NCI-H2029 treated with DMSO at 0.1 percent for 48 hours (cell line): ENCODE measurements at regions not wholly inside any gene's neighbourhood (a gene's known extent, or its start where the extent isn't known, plus 50 kb on each side); places are given as distances from the start of the nearest gene placed in this dataset.
"Not testable (repeated sequence)": the region's sequence is repeated elsewhere in the genome, so short reads cannot be mapped to it uniquely, and the experiment has no call there.

Source experiments
- DNase-seq: peaks from one replicate; lab custom pipeline; 2025; lab: John Stamatoyannopoulos, UW

DNA sequence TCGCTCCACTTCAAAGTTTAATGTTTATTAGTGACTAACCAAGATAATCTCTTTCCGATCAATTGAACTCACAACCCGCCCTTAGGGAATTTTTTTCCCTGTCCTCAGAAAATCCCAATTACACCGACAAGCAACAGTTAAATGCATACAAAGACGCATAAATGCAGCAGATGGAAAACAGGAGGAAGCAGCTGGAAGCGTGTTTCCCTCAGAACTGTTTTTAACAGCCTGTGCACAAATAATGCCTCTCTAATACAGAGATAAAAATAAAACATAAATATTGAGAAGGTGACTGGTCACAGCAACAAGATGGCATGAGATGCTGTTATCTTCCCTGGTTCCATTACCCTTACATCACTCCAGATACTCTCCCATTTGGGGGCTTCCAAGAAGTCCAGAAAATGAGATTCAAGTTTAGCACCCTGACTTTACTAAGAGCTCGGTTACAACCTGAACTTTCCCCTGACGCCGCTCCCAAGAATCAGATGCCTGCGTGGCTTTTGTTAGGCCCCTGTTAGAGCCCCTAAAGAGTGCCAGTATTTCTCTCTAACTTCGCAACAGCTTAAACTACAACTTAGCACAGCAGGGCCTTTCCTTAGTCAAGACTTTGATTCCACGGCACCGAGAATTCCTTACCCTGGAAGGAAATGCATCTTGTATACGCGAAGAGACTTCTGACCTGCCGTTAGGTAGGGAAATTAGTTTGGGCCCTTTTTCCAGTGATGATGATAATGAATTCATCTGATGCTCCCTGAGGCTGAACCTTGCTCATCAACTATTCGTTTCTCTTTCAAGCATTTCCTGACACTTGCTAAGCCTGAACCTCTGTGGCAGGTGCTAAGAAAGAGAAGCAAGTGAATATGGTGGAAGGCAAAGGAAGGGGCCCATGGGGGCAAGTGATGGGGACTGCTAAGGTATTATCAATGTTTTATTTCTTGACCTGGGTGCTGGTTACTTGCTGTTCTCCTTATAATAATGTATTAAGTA, 137.7 kb upstream of the SMYD2 start:
- DNase-seq, result no peak

DNA sequence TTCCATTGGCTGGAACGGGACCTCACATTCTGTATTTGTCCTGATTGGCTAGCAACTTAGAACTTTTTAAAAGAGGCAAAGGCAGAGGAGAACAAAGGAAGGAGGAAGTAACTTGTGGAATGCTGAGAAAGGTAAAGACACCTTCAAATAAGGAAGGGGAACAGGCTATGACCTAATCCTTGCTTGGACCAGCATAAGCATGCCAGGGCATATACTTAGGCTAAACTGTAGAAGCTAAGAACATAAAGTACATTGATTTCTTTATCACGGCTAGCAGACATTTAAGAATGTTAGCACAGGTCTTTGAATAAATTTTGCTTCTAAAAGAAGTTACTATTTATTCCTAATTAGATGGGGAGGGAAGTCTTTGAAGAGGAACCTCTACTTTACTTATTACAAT, 136.4 kb upstream of the SMYD2 start:
- DNase-seq, result not testable (repeated sequence)

DNA sequence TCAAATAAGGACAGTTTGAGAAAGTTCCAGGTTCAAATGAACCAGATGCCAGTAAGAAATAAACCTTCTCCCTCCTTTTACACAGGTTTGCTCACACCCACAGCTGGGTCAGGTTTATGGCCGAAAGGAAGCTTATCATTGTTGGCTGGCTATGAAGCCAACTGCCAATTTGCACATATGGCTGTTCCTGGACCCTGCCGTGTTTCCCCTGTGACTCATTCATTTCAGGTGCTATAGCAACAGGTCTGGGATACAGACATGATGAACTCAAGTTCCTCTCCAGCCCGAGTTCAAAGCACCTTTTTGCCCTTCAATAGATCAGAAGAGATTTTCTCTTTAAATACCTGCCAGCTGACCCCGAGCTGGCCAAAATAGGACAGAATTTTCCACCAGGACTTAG, 134.4 kb upstream of the SMYD2 start:
- DNase-seq, result no peak

DNA sequence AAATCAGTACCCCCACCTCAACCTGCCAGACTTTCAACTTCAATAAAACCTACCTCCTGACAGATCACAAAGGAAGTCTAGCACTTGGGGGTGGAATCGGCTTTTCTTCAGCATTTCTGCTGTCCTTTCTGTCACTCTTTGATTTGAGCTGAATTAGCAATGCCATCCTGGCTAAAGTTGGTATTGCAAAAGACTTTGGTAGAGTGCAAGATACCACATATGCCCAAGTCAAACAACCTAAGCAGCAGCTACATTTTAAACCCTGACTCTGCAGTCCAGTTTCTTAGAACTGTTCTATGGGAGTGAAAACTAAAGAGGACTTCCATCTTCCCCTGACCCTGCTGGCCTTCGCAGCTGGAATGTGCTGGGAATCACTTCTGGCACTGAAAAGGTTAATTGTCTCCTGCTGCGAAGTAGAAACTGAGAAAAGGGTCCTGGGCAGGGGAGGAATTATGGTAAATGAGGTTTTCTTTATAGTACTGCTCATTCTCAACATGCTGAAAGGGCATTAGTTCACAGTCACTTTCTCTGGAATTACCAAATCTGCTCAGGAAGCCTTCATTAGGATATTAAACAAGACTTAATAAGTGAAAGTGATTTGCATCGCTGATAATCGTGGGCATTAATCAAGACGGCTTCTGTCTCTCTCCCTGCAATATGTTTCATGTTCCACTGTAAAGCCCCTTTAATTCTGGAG, 126.2 kb upstream of the SMYD2 start:
- DNase-seq, result no peak

DNA sequence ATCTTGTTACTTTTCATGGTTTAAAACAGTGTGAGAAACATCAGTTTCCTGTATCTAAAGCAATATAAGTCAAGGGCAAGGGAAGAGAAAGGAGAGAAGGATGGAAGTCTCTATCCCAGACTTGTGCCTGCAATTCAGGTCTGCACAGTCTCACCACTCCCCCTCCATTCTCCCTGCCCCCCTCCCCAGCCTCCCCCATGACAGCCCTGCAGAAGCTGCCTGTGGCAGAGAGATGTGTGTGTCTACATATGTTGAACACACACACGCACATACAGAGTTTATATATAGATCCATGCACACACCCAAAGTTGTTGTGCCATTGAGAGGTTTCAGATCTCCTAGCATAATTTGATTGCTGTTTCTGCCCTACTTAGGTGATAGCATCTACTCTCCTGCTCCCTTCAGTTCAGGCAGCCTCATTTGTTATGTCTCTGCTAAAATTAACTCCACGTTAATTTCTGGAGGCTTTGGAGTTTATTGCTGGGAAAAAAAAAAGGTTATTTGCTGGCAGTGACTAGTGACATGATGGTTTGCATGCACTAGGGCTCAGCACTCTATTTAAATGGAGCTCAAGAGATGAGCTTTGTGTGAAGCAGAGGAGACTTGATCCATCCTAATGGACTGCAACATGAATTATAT, 124.9 kb upstream of the SMYD2 start:
- DNase-seq, result no peak

DNA sequence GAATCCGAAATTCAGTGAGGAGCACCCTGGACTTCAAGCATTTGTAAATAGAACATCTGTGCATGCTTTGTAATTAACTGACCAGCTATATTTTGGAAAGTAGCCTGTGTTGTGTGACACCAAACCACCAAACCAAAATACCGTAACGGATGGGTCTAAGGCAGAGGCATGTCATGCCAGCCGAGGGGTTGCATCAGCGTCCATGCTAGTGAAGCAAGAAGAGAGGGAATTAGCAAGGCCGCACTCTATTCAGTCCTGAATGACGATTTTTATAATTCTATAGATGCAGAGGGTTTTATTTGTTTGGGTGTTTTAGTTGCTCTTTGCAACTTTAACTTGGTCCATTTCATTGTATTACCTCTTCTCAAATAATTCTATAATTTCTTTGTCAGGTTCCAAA, 116.8 kb upstream of the SMYD2 start:
- DNase-seq, result no peak

DNA sequence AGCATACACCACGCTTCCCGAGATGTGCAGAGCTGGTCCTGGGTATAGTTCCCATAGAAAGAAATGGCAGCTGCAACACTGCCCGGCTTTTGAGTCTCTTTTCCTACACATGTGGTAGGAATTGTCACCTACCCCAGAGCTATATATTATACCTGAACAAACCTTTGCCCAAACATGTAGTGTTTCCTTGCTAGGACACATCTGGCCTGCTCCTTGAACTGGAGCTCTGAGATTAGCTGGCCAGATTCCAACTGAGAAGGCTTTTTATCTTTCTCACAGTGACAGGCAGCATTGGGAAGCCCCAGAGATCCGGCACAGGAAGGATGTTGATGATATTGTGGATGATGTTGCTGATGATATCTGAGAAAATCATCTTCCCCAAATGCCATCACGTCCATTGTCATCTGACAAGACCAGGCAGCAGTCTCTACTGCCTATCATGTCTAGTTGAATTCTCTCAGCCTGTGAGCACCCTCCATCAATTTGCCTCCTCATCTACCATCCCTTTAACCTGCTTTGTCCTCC, 115.0 kb upstream of the SMYD2 start:
- no peak for DNase-seq

DNA sequence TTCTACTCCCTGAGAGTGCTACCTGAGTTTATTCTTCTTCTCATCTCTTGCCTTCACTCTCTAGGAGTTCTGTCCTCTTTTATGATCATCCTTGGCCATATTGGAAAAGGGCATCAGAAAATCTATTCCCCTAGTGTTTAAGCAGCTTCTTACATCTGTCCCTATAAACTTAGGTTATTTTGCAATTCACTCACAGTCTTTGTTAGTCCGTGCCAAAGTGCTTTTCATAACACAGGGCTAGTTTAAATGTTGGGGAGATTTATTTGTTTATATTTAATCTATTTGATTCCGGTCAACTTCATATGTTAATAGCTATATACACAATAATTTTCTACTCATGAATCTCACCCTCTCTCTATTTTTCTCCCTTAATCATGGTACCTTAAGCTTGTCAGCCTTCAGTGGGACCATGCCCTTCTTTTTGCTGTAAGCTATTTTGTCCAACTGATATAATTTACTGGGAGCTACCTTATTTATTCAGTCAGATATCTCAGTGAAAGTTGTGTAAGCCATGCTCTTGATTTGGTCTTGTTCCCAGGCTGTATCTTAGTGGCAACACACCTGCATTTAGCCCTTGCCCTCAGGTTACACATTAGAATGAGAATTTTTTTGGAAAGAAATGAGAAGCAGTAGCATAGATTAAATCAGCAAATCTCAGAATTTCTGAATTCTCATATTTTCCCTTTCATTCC, 106.3 kb upstream of the SMYD2 start:
- DNase-seq, result no peak

DNA sequence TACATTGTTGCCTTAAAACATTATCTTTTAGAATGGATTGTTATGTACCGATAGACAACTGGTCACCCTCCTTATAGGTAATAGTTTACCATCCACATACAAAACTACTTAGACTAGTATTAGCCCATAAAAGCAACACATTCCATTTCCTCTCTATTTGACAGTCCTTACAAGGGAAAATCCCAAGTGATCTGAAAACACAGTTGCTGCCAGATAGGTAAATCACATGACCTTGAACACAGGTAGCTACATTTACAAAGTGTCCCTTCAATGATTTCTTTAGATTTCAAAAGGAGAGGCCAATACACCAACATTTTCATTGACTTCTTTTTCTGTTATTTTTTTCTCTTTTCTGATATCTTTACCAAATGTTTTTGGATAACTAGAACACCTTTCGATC, 102.9 kb upstream of the SMYD2 start:
- DNase-seq, result no peak

DNA sequence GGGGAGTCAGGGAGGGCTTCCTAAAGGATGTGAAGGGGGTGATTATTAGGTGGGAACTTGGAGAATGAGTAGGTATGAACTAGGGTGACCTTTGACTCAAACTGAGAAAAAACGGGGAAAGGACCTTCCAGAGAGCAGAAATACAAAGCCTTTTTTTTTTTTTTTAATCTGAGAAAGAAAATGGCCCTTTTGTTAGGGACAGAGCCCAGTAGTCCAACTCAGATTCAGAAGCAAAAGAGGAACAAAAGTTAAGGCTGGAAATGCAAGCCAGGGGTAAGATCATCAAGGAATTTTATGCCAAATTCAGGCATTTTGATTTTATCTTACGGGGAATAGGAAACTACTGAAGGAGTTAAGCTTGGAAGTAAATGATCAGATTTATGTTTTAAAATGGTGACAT, 96.0 kb upstream of the SMYD2 start:
- no peak for DNase-seq

DNA sequence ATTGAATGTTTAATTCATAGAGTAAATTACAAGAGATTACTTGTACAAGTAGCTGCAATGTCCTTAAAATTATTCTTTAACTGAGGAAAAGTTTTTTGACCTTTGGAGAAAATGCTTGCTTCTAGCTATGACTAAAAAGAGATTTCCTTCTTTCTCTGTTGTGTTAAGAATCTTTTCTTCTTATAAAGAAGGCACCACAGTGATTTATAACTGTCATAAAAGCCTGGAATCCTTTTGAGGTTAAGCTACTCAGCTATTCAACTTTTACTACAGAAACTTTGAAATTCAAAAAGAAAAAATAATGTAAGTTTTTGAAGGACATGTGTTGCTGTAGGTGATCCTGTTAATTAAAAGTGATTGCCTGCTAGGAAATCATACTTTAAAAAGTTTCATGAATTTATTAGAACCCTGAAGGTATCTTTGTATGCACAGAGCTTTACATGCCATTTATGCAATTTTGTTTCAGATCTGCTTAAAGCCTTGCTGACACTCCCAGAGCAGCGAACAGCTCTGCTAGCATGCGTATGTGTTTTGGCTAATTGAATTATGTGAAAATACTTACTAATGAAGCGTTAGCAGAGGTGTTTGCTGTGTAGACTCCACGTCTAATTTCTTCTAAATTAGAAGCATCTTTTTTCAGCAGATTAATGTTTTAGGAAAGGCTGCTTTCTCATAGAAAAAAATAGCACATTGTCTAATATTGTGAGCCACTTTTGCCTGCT, 94.7 kb upstream of the SMYD2 start:
- no peak for DNase-seq

DNA sequence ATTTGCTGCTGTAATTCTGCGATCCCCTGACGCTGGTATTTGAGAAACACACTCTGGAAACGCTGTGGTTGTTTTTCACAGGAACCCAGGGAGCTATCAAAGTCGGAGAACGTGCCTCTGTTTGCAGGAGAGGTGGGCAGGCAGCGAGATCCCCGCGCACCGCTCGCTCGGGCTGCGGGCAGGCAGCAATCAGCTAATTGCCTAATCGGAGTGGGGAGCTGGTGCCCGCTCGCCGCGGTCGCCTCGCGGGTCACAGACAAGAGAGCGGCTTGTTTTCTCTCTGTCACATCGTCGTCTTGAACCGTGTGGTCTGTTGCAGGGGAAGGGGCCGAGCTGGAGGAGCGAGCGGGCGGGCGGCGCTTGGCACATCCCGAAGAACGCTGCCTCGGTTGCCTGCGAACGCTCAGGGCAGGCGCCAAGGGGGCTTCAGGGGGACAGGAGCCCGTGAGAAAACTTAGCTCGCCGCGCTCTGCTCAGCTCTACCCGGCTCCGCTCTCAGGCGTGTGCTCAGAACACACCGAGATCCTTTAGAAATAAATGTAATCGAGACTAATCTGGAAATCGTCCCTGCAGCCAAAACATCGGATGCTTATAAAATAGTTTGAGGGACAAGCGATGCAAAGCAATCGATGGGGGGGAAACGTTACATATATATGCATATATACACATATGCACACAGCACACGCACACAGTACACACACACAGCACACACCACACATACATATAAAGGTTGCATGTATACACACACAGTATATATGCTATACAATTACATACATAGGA, 93.6 kb upstream of the SMYD2 start:
- no peak for DNase-seq

DNA sequence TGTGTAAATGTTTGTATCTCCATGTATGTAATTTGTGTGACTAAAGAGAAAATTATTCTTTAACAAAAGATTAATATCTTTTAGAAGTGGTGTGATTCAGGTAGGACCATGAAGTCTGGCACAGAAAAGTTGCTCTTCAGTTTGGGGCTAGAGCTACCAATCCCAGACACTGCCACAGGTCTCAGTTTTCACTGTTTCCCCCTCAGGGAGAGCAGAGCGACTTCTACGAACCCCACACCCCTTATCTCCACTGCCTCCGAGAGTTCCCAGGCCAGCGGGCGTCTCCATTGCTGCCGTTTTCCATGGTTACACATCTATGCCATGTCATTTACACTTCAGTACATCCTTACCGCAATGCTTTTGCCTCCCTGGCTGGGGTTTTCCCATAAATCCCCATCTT, 93.0 kb upstream of the SMYD2 start:
- DNase-seq, result no peak

DNA sequence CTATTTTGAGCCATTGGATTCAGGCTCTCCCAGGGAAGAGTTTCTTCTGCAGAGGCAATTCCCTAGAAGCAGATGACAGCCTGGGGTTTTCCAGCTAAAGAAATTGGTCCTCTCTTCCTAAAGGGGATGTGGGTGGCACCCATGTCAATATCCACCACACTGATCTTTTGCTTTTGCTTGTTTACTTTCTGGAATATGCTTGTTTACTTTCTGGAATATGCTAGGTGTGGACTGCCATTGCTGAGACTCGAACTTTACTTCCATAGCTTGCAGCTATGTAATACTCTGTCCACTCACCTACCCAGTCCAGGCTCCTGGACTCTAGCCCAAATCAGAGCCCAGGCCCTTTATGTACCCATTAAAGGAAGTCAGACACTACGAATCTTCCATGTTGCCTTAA, 92.1 kb upstream of the SMYD2 start:
- DNase-seq, result no peak

DNA sequence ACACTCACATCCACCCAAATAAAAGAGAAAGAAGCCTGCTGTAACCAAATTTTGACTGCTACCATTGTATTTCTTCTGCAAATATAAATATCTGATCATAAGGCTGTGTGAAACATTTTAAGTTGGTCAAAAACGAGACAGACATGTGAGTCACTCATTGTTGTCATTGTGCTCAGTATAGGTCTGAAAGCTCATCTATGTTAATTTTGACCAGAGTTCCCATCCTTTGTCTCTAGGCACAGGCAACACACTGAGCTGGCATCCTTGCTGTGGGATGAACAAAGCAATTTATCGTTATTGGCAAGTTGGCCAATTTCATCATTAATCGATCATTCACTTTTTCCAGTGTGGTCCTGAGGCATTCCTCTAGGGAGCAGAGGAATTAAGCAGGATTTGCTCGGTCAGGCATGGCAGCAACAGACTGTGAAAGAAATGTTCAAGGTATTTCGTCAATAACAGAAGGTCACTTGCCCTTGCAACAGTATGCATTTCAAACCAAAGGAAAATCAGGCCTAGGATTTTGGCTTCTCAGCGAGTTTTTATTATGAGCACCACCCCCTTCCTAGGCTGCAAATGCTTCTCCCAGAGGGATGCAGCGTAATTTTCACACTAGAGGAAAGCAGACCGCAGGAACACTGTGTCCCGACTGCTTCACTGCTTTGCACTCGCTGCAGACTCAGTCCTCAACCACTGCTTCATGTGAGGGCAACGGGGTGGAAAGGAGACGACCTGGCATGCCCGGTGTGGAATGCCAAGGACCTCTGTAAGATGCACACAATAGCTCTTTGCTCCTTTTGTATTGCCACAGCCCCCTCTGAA, 87.9 kb upstream of the SMYD2 start:
- no peak for DNase-seq

DNA sequence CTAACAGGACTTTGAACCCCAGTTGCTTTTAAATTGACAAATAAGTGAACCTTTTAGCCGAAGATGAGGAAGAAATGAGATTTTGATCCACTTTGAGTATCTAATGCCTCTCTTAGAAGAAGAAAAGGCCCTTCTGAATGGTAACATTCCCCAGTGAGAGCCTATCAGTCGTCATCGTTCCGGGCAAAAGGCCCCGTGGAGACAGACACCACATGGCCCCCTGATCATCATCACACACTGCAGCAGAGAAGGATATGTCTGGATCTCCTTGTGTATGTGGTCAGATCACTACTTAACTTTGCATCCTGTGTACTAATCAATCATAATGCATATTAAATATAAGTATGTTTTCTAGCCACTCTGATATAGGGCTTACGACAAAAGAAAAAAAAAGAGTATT, 87.3 kb upstream of the SMYD2 start:
- no peak for DNase-seq

DNA sequence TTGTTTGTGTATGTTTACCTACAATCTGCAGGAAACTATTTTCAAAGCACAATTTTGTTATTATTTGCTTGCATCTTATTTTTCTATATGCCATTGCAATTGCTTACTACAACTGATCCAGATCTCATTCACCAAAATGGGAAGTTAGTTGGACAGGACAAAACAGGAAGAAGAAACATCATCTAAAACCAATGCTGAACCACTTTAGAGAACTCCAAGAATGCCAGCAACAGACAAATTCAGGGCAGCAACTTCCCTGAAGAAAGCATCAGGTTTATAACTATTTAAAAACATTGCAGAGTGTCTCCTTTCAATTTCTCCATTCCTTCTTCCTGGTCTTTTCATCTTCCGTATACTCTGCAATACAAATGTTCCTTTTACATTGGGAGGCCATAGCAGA, 82.4 kb upstream of the SMYD2 start:
- DNase-seq, result no peak

DNA sequence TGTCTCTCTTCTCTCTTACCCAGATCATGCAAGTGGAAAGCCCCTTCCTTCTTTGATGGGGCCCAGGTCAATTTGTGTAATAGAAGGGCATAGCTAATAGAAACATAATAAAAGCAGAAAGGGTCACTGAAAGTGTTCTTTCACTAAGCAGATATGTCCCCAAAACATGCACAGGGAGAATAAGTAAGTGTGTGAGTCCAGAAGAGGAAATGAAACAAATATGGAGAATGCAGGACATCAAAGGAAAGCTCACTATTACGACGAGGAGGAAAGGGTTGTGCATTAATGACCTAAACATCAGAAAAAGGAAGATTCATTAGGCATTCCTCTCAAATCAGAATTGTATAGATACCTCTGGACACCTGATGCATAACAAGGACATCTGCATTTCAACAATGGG, 81.4 kb upstream of the SMYD2 start:
- DNase-seq, result no peak

DNA sequence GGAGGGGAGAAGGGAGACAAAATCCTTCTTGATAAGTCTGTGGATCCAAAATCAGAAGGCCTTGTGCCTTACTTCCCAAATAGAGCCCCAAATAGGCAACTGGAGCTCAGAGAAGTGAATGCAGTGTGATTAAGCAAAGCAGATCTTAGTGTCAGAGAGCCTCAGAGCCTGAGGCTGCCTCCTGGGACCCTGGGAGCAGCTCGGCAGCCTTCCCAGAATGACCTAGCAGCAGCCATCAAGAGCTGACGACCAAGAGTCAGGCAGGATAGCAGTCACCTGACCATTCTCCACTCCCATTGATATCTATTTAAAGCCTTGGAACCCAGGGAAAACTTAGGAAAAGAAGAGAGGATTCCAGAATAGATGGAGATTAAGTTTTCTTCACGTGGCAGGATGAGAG, 78.0 kb upstream of the SMYD2 start:
- no peak for DNase-seq

DNA sequence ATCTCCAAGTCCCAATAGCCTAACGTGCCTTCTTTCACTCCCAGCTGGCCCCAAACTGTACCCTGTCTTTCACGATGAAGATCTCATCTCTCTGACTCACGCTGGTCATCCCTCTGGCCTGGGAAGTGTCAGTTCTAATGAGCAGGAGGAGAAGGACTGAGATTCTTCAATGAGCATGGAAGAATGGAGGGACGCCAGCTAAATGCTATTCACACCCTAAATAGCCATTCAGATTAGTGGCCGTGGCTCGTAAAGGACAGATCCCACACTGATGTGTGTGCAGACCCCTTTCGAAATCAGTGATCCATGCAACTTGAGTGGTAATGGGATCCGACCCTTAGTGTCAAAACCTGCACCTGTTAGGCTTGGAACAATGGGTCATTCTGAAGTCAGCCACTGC, 75.9 kb upstream of the SMYD2 start:
- DNase-seq, result peak; percentile 15
